ENCODE measurements at regions not wholly inside any gene's neighbourhood (a gene's known extent, or its start where the extent isn't known, plus 50 kb on each side); places are given as distances from the start of the nearest gene placed in this dataset.
"Not testable (repeated sequence)": the region's sequence is repeated elsewhere in the genome, so short reads cannot be mapped to it uniquely, and the experiment has no call there.

GRCh38 chr7:28328822-28329660, 83.3 kb upstream of the CREB5 start:
- DNase-seq (ENCODE audit: low spot score) = no peak

GRCh38 chr7:28329661-28330363, 82.5 kb upstream of the CREB5 start:
- DNase-seq (ENCODE audit: low spot score) = no peak

GRCh38 chr7:28330384-28331070, 81.8 kb upstream of the CREB5 start:
- no peak for DNase-seq (ENCODE audit: low spot score)

GRCh38 chr7:28332046-28332445, 80.3 kb upstream of the CREB5 start:
- DNase-seq (ENCODE audit: low spot score) = no peak

GRCh38 chr7:28333548-28333947, 78.8 kb upstream of the CREB5 start:
- DNase-seq (ENCODE audit: low spot score) = not testable (repeated sequence)

- no peak for DNase-seq (ENCODE audit: low spot score)
These were observed 75.5 kb upstream of the CREB5 start for GRCh38 chr7:28336806-28337205.

- no peak for DNase-seq (ENCODE audit: low spot score)
These were observed 74.3 kb upstream of the CREB5 start for GRCh38 chr7:28338041-28338440.

GRCh38 chr7:28343462-28343861, 68.9 kb upstream of the CREB5 start:
- DNase-seq (ENCODE audit: low spot score) = no peak

- DNase-seq (ENCODE audit: low spot score) = no peak
These were observed 66.1 kb upstream of the CREB5 start for GRCh38 chr7:28346256-28346655.

- no peak for DNase-seq (ENCODE audit: low spot score)
These were observed 65.5 kb upstream of the CREB5 start for GRCh38 chr7:28346676-28347363.

- no peak for DNase-seq (ENCODE audit: low spot score)
These were observed 64.6 kb upstream of the CREB5 start for GRCh38 chr7:28347475-28348318.

GRCh38 chr7:28348636-28349035, 63.7 kb upstream of the CREB5 start:
- no peak for DNase-seq (ENCODE audit: low spot score)

DNA sequence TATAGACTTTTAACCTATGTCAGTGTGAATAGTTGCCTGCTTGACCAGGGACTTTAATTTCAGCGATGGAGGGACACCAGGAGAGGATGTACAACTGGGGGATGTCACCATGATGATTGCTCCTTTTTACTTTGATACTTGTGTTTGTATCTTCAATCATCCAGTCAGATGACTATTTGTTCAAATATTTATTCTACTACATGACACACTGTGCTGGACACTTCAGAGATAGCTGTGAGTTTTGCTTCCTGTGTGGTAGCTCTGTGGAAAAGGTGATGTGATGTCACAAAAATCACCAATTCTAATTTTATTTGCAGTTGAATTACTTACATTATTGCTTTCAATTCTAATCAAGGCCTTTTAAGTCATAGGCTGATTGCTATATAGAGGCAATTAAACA, 62.7 kb upstream of the CREB5 start:
- DNase-seq (ENCODE audit: low spot score) = no peak

- no peak for DNase-seq (ENCODE audit: low spot score)
These were observed 61.7 kb upstream of the CREB5 start for GRCh38 chr7:28350662-28351061.

GRCh38 chr7:28351450-28351849, 60.9 kb upstream of the CREB5 start:
- DNase-seq (ENCODE audit: low spot score) = no peak

- DNase-seq (ENCODE audit: low spot score) = no peak
These were observed 57.5 kb upstream of the CREB5 start for GRCh38 chr7:28354601-28355402.

GRCh38 chr7:28355635-28356319, 56.5 kb upstream of the CREB5 start:
- no peak for DNase-seq (ENCODE audit: low spot score)

- peak; percentile 32 for DNase-seq (ENCODE audit: low spot score)
These were observed 55.7 kb upstream of the CREB5 start for GRCh38 chr7:28356619-28357018.

DNA sequence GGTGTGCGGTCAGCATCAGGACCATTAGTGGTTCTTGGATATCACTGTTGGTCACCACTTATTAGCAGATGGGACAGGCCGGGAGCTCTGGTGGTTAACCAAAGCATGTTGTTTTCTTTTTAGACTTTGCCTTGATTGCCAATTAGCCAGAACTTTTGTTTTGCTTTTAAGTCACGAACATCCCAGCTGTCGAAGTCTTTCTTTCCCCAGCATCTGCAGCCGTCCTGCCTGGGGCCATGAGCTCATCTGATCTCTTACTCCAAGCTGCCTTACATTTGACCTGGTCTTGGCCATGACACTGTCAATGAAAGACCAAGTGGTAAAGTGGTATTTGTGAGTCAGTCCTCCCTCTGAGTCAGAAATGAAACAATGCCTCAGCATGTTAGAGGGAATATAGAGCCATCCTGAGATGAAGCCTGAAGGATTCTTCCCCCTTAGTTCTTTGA, 53.9 kb upstream of the CREB5 start:
- DNase-seq (ENCODE audit: low spot score) = no peak

DNA sequence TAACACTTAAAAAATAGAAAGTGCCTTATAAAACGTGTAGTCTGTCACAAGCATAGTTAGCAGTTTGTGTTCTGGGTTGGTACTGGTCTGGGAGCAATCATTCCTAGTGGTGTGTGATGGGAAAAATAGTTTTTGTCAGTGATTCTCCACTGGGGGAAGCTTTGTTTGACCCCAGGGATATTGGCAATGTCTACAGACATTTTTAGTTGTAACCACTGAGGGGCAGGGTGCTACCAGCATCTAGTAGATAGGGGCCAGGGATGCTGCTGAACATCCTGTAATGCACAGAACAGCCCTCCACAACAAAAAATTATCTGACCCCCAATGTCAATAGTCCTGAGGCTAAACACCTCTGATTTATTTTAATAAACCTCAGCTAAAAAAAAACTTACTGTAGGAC, 51.6 kb upstream of the CREB5 start:
- DNase-seq (ENCODE audit: low spot score) = no peak
